Right hindlimb (tissue), 1 donor: ENCODE measurements at regions not wholly inside any gene's neighbourhood (a gene's known extent, or its start where the extent isn't known, plus 50 kb on each side); places are given as distances from the start of the nearest gene placed in this dataset.
"Not testable (repeated sequence)": the region's sequence is repeated elsewhere in the genome, so short reads cannot be mapped to it uniquely, and the experiment has no call there.

ENCODE experiments used
- DNase-seq: peaks from one replicate; pipeline ENCODE4 v3.0.0-alpha.2; 2018

GRCh38 chr20:54914995-54915394, 439.6 kb downstream of the DOK5 start:
- no peak for DNase-seq

DNA sequence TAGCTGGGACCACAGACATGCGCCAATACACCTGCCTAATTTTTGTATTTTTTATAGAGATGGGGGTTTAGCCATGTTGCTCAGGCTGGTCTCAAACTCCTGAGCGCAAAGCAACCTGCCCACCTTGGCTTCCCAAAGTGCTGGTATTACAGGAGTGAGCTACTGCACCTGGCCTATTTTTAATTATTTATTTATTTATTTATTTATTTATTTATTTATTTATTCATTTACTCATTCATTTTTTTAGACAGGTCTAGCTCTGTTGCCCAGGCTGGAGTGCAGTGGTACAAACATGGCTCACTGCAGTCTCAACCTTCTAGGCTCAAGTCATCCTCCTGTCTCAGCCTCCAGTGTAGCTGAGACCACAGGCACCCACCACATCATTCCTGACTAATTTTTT, 434.3 kb downstream of the DOK5 start:
- DNase-seq = no peak

GRCh38 chr20:54906134-54906533, 430.7 kb downstream of the DOK5 start:
- not testable (repeated sequence) for DNase-seq

GRCh38 chr20:54897787-54898186, 422.4 kb downstream of the DOK5 start:
- DNase-seq = no peak

GRCh38 chr20:54891907-54892306, 416.5 kb downstream of the DOK5 start:
- DNase-seq = no peak

DNA sequence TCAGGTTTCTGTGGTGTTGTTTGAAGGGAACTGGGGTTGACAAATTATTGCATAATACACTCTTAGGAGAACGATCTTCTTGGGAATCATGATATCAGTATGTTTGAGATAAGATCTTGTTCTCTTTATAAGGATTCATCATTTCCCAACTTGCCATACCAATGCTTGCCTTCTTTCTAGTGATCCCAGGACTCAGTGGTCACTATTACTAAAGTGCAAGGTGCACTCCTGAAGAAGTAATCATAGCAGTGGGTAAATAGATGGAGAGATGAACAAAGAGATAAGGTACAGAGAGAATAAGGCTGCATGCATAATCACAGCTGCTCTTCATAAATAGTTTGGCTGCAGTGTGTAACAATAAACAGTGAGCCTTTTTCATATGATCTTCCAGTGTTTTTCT, 404.0 kb downstream of the DOK5 start:
- no peak for DNase-seq

GRCh38 chr20:54875307-54875706, 399.9 kb downstream of the DOK5 start:
- DNase-seq = no peak

GRCh38 chr20:54874718-54875117, 399.3 kb downstream of the DOK5 start:
- DNase-seq = no peak

- DNase-seq = no peak
Measured at GRCh38 chr20:54872440-54872839, 397.0 kb downstream of the DOK5 start.

DNA sequence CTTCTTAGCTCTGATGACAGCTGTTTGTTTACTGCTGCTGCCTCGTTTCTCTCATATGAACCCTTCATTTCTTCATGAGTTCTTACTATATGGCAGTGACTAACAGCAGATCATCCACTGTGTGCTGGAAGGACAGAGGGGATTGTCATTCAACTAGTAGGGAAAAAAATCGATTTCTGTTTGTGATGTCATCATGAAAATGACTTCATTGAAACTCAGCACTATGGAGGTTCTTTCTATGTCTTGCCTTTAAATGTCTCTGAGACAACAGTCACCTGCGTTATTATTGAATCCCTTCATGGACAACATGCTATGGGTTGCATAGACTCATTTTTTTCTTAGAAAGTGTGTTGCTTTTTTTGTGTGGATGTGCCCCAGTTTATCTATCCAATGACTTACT, 394.4 kb downstream of the DOK5 start:
- DNase-seq = no peak

DNA sequence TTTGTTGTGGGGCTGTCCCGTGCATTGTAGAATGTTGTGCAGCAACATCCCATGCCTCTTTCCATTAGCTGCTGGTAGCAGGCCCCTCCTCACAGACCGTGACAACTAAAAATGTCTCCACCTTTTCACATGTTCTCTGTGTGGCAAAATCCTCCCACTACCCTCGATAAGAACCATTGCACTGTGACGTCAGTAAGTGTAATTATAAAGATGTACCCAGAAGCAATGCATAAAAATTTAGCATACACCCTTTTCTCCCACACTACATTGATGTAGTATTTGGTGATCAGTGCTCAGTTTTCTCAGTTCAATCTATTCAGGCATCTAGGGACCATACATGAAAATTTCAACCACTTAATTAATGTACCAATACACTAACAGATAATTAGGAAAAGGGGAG, 389.9 kb downstream of the DOK5 start:
- DNase-seq = no peak

- DNase-seq = no peak
Measured at GRCh38 chr20:54860716-54861115, 385.3 kb downstream of the DOK5 start.

DNA sequence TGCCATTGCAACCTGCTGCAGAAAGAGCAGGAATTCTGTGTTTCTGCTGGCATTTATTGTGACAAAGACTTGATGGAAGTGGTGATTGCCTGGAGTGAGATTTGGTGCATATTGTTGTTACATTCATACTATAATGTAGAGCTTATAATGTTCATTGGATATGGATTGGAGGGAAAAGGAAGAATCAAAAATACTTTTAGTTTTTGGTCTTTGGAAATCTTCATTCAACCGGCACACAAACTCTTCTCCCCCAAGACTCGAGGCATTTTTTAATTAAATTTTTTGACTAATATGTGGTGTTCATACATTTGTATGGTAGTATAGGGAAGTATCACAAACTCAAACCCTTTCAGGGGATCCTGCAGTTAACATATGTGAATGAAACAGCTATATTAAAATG, 380.8 kb downstream of the DOK5 start:
- DNase-seq = no peak

- no peak for DNase-seq
Measured at GRCh38 chr20:54849741-54850140, 374.3 kb downstream of the DOK5 start.

GRCh38 chr20:54848984-54849538, 373.7 kb downstream of the DOK5 start:
- DNase-seq = no peak

DNA sequence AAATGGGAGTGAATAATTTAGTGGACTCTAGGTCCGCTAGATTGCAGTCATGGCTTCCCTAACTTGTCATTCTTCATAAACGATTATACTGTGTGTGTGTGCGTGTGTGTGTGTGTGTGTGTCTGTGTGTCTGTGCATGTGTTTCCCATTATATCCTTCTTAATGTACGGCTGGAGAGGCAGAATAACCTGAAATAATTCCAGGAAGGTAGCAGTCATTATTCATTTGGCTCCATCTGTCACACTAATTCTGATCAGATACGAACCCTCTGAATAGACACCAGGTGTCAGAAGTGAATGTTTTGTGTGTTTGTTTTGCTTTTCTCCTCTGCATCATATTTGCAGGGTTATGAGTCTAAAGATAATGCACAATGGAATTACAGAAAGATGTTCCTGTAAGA, 372.9 kb downstream of the DOK5 start:
- DNase-seq = no peak

DNA sequence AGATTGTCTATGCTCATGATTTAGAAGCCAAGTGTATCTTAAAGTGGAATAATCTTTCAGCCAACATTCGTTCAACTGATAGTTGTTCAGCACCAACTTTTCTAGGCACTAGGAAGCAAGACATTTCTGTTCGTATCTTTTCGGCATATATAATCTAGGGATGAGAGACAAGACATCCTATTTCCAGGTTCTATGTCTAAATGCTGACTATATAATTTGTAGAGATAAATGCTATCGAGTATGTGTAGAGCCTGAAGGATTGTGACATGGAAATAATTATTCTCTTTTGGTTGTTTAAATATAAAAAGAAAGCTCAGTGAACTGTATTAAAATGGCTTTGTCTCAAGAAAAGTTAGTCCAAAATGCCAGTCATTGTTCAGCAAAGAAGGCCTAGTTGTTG, 371.6 kb downstream of the DOK5 start:
- DNase-seq = no peak

DNA sequence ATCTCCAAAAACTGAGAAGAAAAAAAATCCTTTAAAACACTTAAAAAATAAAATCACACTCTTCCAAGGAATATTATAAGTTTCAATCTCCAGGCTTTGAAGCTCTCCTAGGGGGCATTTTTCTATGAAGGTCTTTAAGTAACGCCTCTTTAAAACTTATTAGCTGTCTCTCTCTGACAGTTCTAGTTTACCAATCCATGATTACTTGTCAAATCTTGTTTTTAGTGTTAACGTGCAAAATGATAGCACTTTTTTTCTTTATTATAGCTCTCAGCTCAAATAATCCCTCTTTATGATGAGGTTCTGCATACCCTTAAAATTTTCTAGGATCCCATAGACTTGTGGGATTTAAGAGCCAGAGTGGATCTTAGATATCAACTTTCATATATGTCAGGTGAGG, 369.0 kb downstream of the DOK5 start:
- DNase-seq = no peak

DNA sequence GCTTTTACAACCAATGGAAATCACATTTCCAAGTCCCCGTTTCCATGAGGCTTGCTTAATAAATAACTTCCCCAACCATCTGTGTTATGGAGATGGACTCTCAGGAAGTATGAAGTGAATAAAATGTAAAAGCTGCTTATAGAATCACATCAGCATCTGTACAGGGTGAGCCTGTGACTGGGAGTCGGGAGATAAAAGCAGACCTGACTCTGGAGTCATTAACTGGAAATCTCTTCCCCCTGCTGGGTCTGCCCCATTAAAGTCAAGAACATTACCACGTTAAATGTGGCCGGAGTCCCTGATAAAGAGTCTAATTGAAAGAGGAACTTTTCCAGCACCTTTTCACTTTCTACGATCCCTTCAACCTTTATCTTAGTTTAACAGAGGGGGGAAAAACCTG, 368.5 kb downstream of the DOK5 start:
- DNase-seq = no peak

GRCh38 chr20:54843431-54843830, 368.0 kb downstream of the DOK5 start:
- DNase-seq = no peak

DNA sequence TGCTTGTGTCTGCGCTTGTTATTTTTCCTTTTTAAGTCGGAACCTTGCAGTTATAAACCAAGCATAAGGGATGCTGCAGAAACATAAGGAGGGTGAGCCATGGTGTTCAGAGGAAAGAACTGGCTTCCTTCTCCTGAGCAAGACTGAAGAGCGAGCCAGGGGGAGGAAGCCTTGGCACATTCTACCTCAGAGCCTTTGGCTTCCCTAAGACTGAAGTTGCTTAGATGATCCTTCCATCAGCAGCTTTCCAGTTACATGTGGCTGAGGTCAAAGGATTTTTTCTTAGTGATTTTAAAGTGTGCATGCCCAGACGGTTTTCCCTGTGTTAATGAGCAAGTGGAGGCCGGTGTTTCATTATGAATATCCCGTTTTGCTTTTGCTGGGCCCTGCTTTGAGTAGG, 363.8 kb downstream of the DOK5 start:
- no peak for DNase-seq

DNA sequence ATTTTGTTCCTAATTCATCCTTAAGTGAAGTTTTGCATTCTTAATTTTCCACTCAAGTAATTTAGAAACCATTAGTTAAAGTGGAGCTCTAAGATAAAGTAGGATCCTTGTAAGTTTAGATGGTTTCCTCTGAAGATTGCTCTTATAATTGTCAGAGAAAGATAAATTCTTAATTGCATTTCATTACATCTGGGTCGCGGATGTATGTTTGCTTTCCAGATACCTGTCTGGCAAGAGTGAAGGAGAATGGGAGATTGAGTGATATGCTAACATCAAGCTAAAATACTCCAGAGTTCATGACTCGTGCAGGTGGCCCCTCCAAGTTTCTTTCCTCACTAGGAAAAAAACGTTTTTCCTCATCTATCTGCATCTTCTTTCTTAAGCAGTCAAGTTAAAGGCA, 361.8 kb downstream of the DOK5 start:
- DNase-seq = no peak

GRCh38 chr20:54822386-54822785, 347.0 kb downstream of the DOK5 start:
- no peak for DNase-seq

DNA sequence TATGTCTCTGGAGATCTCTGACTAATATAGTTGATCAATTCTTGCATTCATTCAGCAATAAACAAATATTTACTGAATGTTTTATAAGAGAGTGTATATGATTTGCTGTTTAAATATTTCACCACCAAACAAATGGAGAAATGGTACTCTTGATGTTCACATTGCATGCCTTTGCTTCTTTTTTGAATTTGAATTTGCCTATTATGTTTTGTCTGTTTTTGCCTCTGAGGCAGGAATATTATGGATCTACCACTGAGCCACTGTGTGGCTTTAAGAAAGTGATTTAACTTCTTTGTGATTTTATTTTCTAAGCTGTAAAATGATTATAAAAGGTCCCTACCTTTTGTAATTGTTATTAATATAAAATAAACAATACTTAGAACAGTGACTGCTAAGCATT, 345.0 kb downstream of the DOK5 start:
- DNase-seq = no peak

GRCh38 chr20:54806462-54806861, 331.1 kb downstream of the DOK5 start:
- no peak for DNase-seq

GRCh38 chr20:54794874-54795273, 319.5 kb downstream of the DOK5 start:
- no peak for DNase-seq
